HUES64 (cell line): ENCODE measurements at regions not wholly inside any gene's neighbourhood (a gene's known extent, or its start where the extent isn't known, plus 50 kb on each side); places are given as distances from the start of the nearest gene placed in this dataset.

Experiments used
- H3K27ac ChIP-seq: 2 replicates; pipeline ENCODE4 v1.7.0; 2013; ENCODE audit warnings: low read depth, low read length, inconsistent platforms
- H3K27me3 ChIP-seq: 2 replicates; pipeline ENCODE4 v1.6.1; 2013; ENCODE audit warnings: mild to moderate bottlenecking, low read length; ENCODE audit not compliant: insufficient read depth
- H3K36me3 ChIP-seq: 2 replicates; pipeline ENCODE4 v1.6.1; 2013; ENCODE audit warnings: mild to moderate bottlenecking, low read length; ENCODE audit not compliant: insufficient read depth
- H3K4me1 ChIP-seq: 2 replicates; pipeline ENCODE4 v1.6.1; 2013; ENCODE audit warnings: mild to moderate bottlenecking, low read length, moderate library complexity; ENCODE audit not compliant: insufficient read depth
- H3K4me3 ChIP-seq: 2 replicates; pipeline ENCODE4 v1.5.1; 2013; ENCODE audit warnings: mild to moderate bottlenecking, low read length, moderate library complexity
- H3K9ac ChIP-seq: 2 replicates; pipeline ENCODE4 v1.6.1; 2013; ENCODE audit warnings: mild to moderate bottlenecking, low read depth, low read length
- H3K9me3 ChIP-seq: 2 replicates; pipeline ENCODE4 v1.6.1; 2013; ENCODE audit warnings: low read depth, low read length; ENCODE audit not compliant: insufficient read depth
- WGBS: fragments of 150-250, 120-280 bp; methylation state at CpG from one replicate; pipeline ENCODE4 v1.1.7; 2013; ENCODE audit warnings: missing lambda C conversion rate; 5-methylcytosine and 5-hydroxymethylcytosine counted together

GRCh38 chr13:33497146-33497845, 211.7 kb upstream of the STARD13 start:
- 80% methylated on average over 3 of the region's 4 CpGs for WGBS
- Histone ChIP-seq H3K36me3 (no peaks in the 10 kb centered on the region), H3K9ac (no peak overlapping the region), H3K27me3 (no peaks in the 10 kb centered on the region), H3K9me3 (no peaks in the 10 kb centered on the region), H3K27ac (no peak overlapping the region), H3K4me1 (peaks cover 8% of the 10 kb centered on the region; the same call in 1 of the 2 replicates), H3K4me3 (no peak overlapping the region)

- WGBS, result 95% methylated on average over 1 of the region's 1 CpG
- Histone ChIP-seq H3K27ac (no peak overlapping the region), H3K36me3 (no peaks in the 10 kb centered on the region), H3K9ac (no peak overlapping the region), H3K27me3 (no peaks in the 10 kb centered on the region), H3K9me3 (no peaks in the 10 kb centered on the region), H3K4me3 (no peak overlapping the region), H3K4me1 (no peaks in the 10 kb centered on the region)
These were observed 222.5 kb upstream of the STARD13 start for GRCh38 chr13:33508060-33508459.

- Histone ChIP-seq H3K27ac (no peak overlapping the region), H3K36me3 (no peaks in the 10 kb centered on the region), H3K4me3 (no peak overlapping the region), H3K9ac (no peak overlapping the region), H3K9me3 (no peaks in the 10 kb centered on the region), H3K4me1 (no peaks in the 10 kb centered on the region), H3K27me3 (no peaks in the 10 kb centered on the region)
- 85% methylated on average over 4 of the region's 5 CpGs for WGBS
These were observed 224.2 kb upstream of the STARD13 start for GRCh38 chr13:33509642-33510229.

GRCh38 chr13:33510350-33510970, 224.9 kb upstream of the STARD13 start:
- no peaks in the 10 kb centered on the region for H3K9me3 ChIP-seq
- no peak overlapping the region for H3K27ac ChIP-seq
- no peak overlapping the region for H3K4me3 ChIP-seq
- H3K4me1 ChIP-seq, result no peaks in the 10 kb centered on the region
- no peak overlapping the region for H3K9ac ChIP-seq
- no peaks in the 10 kb centered on the region for H3K36me3 ChIP-seq
- H3K27me3 ChIP-seq, result no peaks in the 10 kb centered on the region

- 80% methylated on average over 1 of the region's 2 CpGs for WGBS
- Histone ChIP-seq H3K27ac (no peak overlapping the region), H3K4me1 (0 out of 2 replicates have a peak, but pooled peaks cover 2% of the 10 kb centered on the region), H3K9me3 (no peaks in the 10 kb centered on the region), H3K9ac (no peak overlapping the region), H3K4me3 (no peak overlapping the region), H3K36me3 (no peaks in the 10 kb centered on the region), H3K27me3 (no peaks in the 10 kb centered on the region)
These were observed 227.5 kb upstream of the STARD13 start for GRCh38 chr13:33512880-33513554.

- 76% methylated on average over 4 of the region's 4 CpGs for WGBS
- Histone ChIP-seq H3K27ac (no peak overlapping the region), H3K36me3 (no peaks in the 10 kb centered on the region), H3K9me3 (no peaks in the 10 kb centered on the region), H3K9ac (no peak overlapping the region), H3K4me3 (no peak overlapping the region), H3K4me1 (peaks cover 8% of the 10 kb centered on the region; the same call in 1 of the 2 replicates), H3K27me3 (no peaks in the 10 kb centered on the region)
These were observed 228.8 kb upstream of the STARD13 start for GRCh38 chr13:33514362-33514761.

- Histone ChIP-seq H3K4me1 (peaks cover 8% of the 10 kb centered on the region; the same call in 1 of the 2 replicates), H3K27me3 (no peaks in the 10 kb centered on the region), H3K9me3 (no peaks in the 10 kb centered on the region), H3K9ac (no peak overlapping the region), H3K27ac (no peak overlapping the region), H3K4me3 (no peak overlapping the region), H3K36me3 (no peaks in the 10 kb centered on the region)
- 85% methylated on average over 3 of the region's 3 CpGs for WGBS
These were observed 229.6 kb upstream of the STARD13 start for GRCh38 chr13:33515146-33515545.

GRCh38 chr13:33518452-33518851, 232.9 kb upstream of the STARD13 start:
- Histone ChIP-seq H3K4me1 (peaks cover 20% of the 10 kb centered on the region), H3K36me3 (no peaks in the 10 kb centered on the region), H3K27ac (no peak overlapping the region), H3K9ac (no peak overlapping the region), H3K9me3 (no peaks in the 10 kb centered on the region), H3K4me3 (no peak overlapping the region), H3K27me3 (no peaks in the 10 kb centered on the region)
- 70% methylated on average over 2 of the region's 2 CpGs for WGBS

- WGBS, result 91% methylated on average over 8 of the region's 8 CpGs
These were observed 234.3 kb upstream of the STARD13 start for GRCh38 chr13:33519561-33520467.

GRCh38 chr13:33520468-33520839, 234.9 kb upstream of the STARD13 start:
- WGBS, result 72% methylated on average over 5 of the region's 5 CpGs
- H3K27me3 ChIP-seq, result no peaks in the 10 kb centered on the region
- H3K4me1 ChIP-seq, result peaks cover 20% of the 10 kb centered on the region
- no peak overlapping the region for H3K4me3 ChIP-seq
- no peaks in the 10 kb centered on the region for H3K9me3 ChIP-seq
- H3K9ac ChIP-seq, result no peak overlapping the region
- no peaks in the 10 kb centered on the region for H3K36me3 ChIP-seq
- no peak overlapping the region for H3K27ac ChIP-seq

More at GRCh38 chr13:33519561-33520467, 234.3 kb upstream of the STARD13 start:
- H3K9me3 ChIP-seq, result no peaks in the 10 kb centered on the region
- H3K27ac ChIP-seq, result no peak overlapping the region
- peaks cover 20% of the 10 kb centered on the region for H3K4me1 ChIP-seq
- H3K27me3 ChIP-seq, result no peaks in the 10 kb centered on the region
- H3K4me3 ChIP-seq, result no peak overlapping the region
- no peaks in the 10 kb centered on the region for H3K36me3 ChIP-seq
- no peak overlapping the region for H3K9ac ChIP-seq
